ENCODE measurements at regions not wholly inside any gene's neighbourhood (a gene's known extent, or its start where the extent isn't known, plus 50 kb on each side); places are given as distances from the start of the nearest gene placed in this dataset.

- Histone ChIP-seq H3K36me3 (replicated peaks in 1 of 2) (no peaks in the 10 kb centered on the region), H3K9me3 (replicated peaks in 1 of 3) (no peaks in the 10 kb centered on the region), H3K27me3 (no peaks in the 10 kb centered on the region), H3K27ac (no peak overlapping the region), H3K4me3 (no peak overlapping the region), H3K4me1 (replicated peaks in 1 of 2) (no peaks in the 10 kb centered on the region)
- 77 to 85% (median 82%) methylated on average over 3 of the region's 3 CpGs for WGBS, 4 donors
- no peak for TF ChIP-seq CTCF (IDR thresholded peaks at IDR 0.05)
- no peak for DNase-seq
- intact Hi-C loops (cut with DNase I): no loop called here
These were observed 259.5 kb upstream of the CHRM3 start for GRCh38 chr1:239126884-239127283.

DNA sequence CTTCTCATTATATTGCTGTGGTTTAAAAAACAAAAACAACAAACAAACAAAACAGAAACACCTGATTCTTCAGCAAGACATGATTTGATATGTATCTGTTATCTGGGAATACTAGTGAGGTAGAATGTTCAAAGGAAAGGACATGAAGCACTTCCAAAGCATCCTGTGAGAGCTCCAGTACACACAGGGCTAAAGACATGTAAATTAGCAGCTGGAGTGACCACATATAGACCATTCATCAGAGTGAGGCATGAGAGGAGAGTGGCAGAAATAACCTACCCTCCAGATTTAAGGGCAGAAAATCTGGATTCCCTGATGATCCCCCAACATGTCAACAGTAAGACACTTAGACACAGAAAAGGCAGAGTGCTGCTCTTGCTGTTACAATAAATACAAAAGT, 260.5 kb upstream of the CHRM3 start:
- TF ChIP-seq CTCF (IDR thresholded peaks at IDR 0.05) (no peak), POLR2A (IDR thresholded peaks at IDR 0.05) (no peak)
- no peaks in the 10 kb centered on the region for H3K36me3 ChIP-seq (replicated peaks in 1 of 2)
- DNase-seq: no peak
- no peak overlapping the region for H3K27ac ChIP-seq
- intact Hi-C loops (cut with DNase I): no loop called here
- no peaks in the 10 kb centered on the region for H3K9me3 ChIP-seq (replicated peaks in 1 of 3)
- H3K27me3 ChIP-seq: no peaks in the 10 kb centered on the region
- no peaks in the 10 kb centered on the region for H3K4me1 ChIP-seq (replicated peaks in 1 of 2)
- no peak overlapping the region for H3K4me3 ChIP-seq

DNA sequence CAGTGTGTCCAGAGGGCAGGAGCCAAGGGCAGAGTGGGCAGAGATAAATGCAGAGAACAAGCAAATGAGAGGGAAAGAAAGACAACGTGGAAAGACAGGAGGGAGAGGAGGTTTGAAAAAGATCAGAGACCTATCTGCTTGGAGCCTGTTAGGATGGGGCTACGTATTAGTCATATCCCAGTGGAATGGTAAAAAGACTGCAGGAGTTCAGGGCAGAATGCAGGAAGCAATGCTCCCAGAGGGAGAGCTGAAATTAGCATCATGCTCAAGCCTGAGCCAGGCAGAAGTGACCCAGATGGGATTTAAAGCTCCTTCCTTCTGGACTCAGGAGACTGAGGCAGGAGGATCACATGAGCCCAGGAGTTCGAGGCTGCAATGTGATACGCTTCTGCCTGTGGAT, 261.3 kb upstream of the CHRM3 start:
- no peaks in the 10 kb centered on the region for H3K36me3 ChIP-seq (replicated peaks in 1 of 2)
- no peak overlapping the region for H3K27ac ChIP-seq
- H3K27me3 ChIP-seq: no peaks in the 10 kb centered on the region
- 52 to 60% (median 59%) methylated on average over 4 of the region's 4 CpGs for WGBS, 4 donors
- H3K9me3 ChIP-seq (replicated peaks in 1 of 3): no peaks in the 10 kb centered on the region
- H3K4me3 ChIP-seq: no peak overlapping the region
- intact Hi-C loops (cut with DNase I): no loop called here
- H3K4me1 ChIP-seq (replicated peaks in 1 of 2): no peaks in the 10 kb centered on the region
- TF ChIP-seq CTCF (IDR thresholded peaks at IDR 0.05): no peak
- no peak for TF ChIP-seq POLR2A (IDR thresholded peaks at IDR 0.05)
- DNase-seq: no peak

DNA sequence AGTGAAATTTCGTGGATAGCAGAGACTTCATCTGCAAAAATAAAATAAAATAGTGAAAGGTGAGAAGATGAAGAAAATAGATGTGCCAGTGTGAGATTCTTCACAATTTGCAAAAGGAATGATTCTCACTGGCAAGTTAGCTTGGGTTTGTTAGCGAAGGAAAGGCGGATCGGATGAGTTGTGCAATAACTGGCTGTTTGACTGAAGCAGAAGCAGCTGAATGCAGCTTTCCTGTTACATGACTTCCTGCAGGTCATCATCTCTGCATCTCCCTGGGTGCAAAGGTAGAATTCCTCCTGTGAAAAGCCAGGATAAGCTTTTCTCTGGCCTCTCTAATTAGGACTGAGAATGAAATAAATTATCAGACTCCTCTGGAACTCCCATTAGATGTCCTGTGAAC, 263.1 kb upstream of the CHRM3 start:
- no peaks in the 10 kb centered on the region for H3K9me3 ChIP-seq (replicated peaks in 1 of 3)
- H3K4me1 ChIP-seq (replicated peaks in 1 of 2): no peaks in the 10 kb centered on the region
- no peak for DNase-seq
- no peaks in the 10 kb centered on the region for H3K36me3 ChIP-seq (replicated peaks in 1 of 2)
- no peak overlapping the region for H3K4me3 ChIP-seq
- H3K27ac ChIP-seq: no peak overlapping the region
- no peak for TF ChIP-seq POLR2A (IDR thresholded peaks at IDR 0.05)
- no peak for TF ChIP-seq CTCF (IDR thresholded peaks at IDR 0.05)
- intact Hi-C loops (cut with DNase I): no loop called here
- 59 to 65% (median 64%) methylated on average over 4 of the region's 4 CpGs for WGBS, 4 donors
- H3K27me3 ChIP-seq: no peaks in the 10 kb centered on the region

All from adrenal gland (tissue), 9 donors.